H1 (cell line): ENCODE measurements at regions not wholly inside any gene's neighbourhood (a gene's known extent, or its start where the extent isn't known, plus 50 kb on each side); places are given as distances from the start of the nearest gene placed in this dataset.

Experiments
- CTCF ChIA-PET: fragments of 300-600 bp; sonication (Branson Sonifier 250); formaldehyde crosslinking; loops from one replicate; lab custom pipeline; 2021; ENCODE audit not compliant: partially characterized antibody; lab: Charles Lee
- POLR2A ChIA-PET: fragments of 300-600 bp; sonication (Branson Sonifier 250); formaldehyde crosslinking; loops from one replicate; lab custom pipeline; 2021; ENCODE audit warnings: inconsistent platforms; ENCODE audit not compliant: partially characterized antibody; lab: Charles Lee
- DNase-seq, 2 experiments: peaks; one replicate each; pipeline versions ENCODE4 v3.0.0 to v3.0.0-alpha.2; 2010 to 2022; ENCODE audit warnings: low spot score in 2 of 2, low read depth in 1 of 2, mixed read lengths in 1 of 2
- FAIRE-seq: peaks from 2 replicates; lab custom pipeline; 2011; peaks lifted over from hg19 to GRCh38; lab: Jason Lieb, UNC
- H2AFZ ChIP-seq: 2 replicates; pipeline ENCODE4 v1.8.1; 2012; ENCODE audit warnings: low read length, inconsistent platforms
- H2AK5ac ChIP-seq: 2 replicates; pipeline ENCODE4 v1.6.1; 2013; ENCODE audit warnings: low read depth, low read length
- H2BK120ac ChIP-seq: replicated peaks from 2 replicates; pipeline ENCODE3; 2013; ENCODE audit warnings: low read depth, low read length, inconsistent platforms
- H2BK12ac ChIP-seq: 2 replicates; pipeline ENCODE4 v1.6.1; 2013; ENCODE audit warnings: low read depth, low read length
- H2BK15ac ChIP-seq: 2 replicates; pipeline ENCODE4 v1.6.1; 2013; ENCODE audit warnings: low read length
- H2BK20ac ChIP-seq: 2 replicates; pipeline ENCODE4 v1.6.1; 2013; ENCODE audit warnings: low read length
- H2BK5ac ChIP-seq: 2 replicates; pipeline ENCODE4 v1.6.1; 2013; ENCODE audit warnings: low read depth, low read length
- H3K14ac ChIP-seq: 2 replicates; pipeline ENCODE4 v1.6.1; 2013; ENCODE audit warnings: inconsistent platforms; ENCODE audit not compliant: insufficient read length
- H3K18ac ChIP-seq: 2 replicates; pipeline ENCODE4 v1.6.1; 2013; ENCODE audit warnings: low read length; ENCODE audit errors: extremely low read depth
- H3K23ac ChIP-seq: 2 replicates; pipeline ENCODE4 v1.6.1; 2013; ENCODE audit warnings: inconsistent platforms; ENCODE audit not compliant: insufficient read length
- H3K23me2 ChIP-seq: 2 replicates; pipeline ENCODE4 v1.6.1; 2013; ENCODE audit warnings: low read depth, low read length
- H3K27ac ChIP-seq: 2 replicates; pipeline ENCODE4 v1.6.1; 2011; ENCODE audit warnings: low read depth, low read length, inconsistent platforms
- H3K27me3 ChIP-seq, 4 experiments: replicated peaks in 1 of 4; 1 replicate in 1 of 4; 2 replicates in 3 of 4; pipeline versions ENCODE4 v1.6.1 to v1.8.1; 2011 to 2013; ENCODE audit warnings: low read length in 3 of 4, mild to moderate bottlenecking in 3 of 4, inconsistent platforms in 2 of 4, mixed read lengths in 2 of 4, moderate library complexity in 1 of 4; ENCODE audit not compliant: control insufficient read depth in 3 of 4, insufficient read depth in 3 of 4; ENCODE audit errors: extremely low read depth in 1 of 4
- H3K36me3 ChIP-seq, 4 experiments: 2 replicates each; pipeline versions ENCODE4 v1.6.1 to v1.8.1; 2011 to 2013; ENCODE audit warnings: mild to moderate bottlenecking in 4 of 4, low read length in 3 of 4, moderate library complexity in 2 of 4, control low read depth in 1 of 4, inconsistent platforms in 1 of 4; ENCODE audit not compliant: insufficient read depth in 4 of 4, control insufficient read depth in 2 of 4
- H3K4ac ChIP-seq: replicated peaks from 2 replicates; pipeline ENCODE3; 2013; ENCODE audit warnings: low read length, low read depth, mixed read lengths, inconsistent platforms; ENCODE audit not compliant: insufficient read length
- H3K4me1 ChIP-seq, 4 experiments: replicated peaks in 1 of 4; 1 replicate in 1 of 4; 2 replicates in 3 of 4; pipeline versions ENCODE4 v1.6.1 to v1.8.1; 2011 to 2013; ENCODE audit warnings: low read length in 3 of 4, inconsistent platforms in 2 of 4, mixed read lengths in 1 of 4; ENCODE audit not compliant: insufficient read depth in 4 of 4, control insufficient read depth in 3 of 4
- H3K4me2 ChIP-seq, 2 experiments: 2 replicates each; pipeline versions ENCODE4 v1.6.1 to v1.8.1; 2011 to 2013; ENCODE audit warnings: low read depth in 2 of 2, low read length in 2 of 2, control low read depth in 1 of 2, inconsistent platforms in 1 of 2, mild to moderate bottlenecking in 1 of 2; ENCODE audit not compliant: insufficient read depth in 1 of 2
- H3K4me3 ChIP-seq, 4 experiments: fragments of 200-600, 300-600 bp in 1 of 4; sonication (generic), shearing (Covaris generic), sonication (Bioruptor Twin) in 1 of 4; 2 replicates each; pipeline versions ENCODE4 v1.5.1 to v1.8.1; 2011 to 2016; ENCODE audit warnings: low read length in 4 of 4, low read depth in 3 of 4, control low read depth in 2 of 4, inconsistent platforms in 2 of 4, mild to moderate bottlenecking in 2 of 4, mixed read lengths in 1 of 4, moderate library complexity in 1 of 4; ENCODE audit not compliant: insufficient read depth in 2 of 4; ENCODE audit errors: extremely low read depth in 1 of 4
- H3K56ac ChIP-seq: replicated peaks from 2 replicates; pipeline ENCODE3; 2013; ENCODE audit warnings: low read depth, mild to moderate bottlenecking, mixed read lengths, low read length, inconsistent platforms; ENCODE audit not compliant: insufficient read length
- H3K79me1 ChIP-seq: 2 replicates; pipeline ENCODE4 v1.6.1; 2013; ENCODE audit warnings: low read depth, low read length, control low read depth
- H3K79me2 ChIP-seq, 2 experiments: 2 replicates each; pipeline versions ENCODE4 v1.6.1 to v1.8.1; 2012 to 2013; ENCODE audit warnings: low read length in 2 of 2, mild to moderate bottlenecking in 2 of 2, inconsistent platforms in 1 of 2; ENCODE audit not compliant: insufficient read depth in 2 of 2, control insufficient read depth in 1 of 2
- H3K9ac ChIP-seq, 4 experiments: replicated peaks in 1 of 4; 1 replicate in 1 of 4; 2 replicates in 3 of 4; pipeline versions ENCODE4 v1.6.1 to v1.8.1; 2011 to 2013; ENCODE audit warnings: low read depth in 3 of 4, low read length in 3 of 4, control low read depth in 2 of 4, mild to moderate bottlenecking in 2 of 4, moderate library complexity in 2 of 4, inconsistent platforms in 1 of 4; ENCODE audit errors: extremely low read depth in 1 of 4
- H3K9me3 ChIP-seq, 2 experiments: 2 replicates each; pipeline versions ENCODE4 v1.6.1 to v1.8.1; 2012 to 2013; ENCODE audit warnings: mild to moderate bottlenecking in 2 of 2, moderate library complexity in 2 of 2, control low read depth in 1 of 2, inconsistent platforms in 1 of 2, low read depth in 1 of 2, low read length in 1 of 2, mixed read lengths in 1 of 2; ENCODE audit not compliant: insufficient read depth in 2 of 2
- H4K20me1 ChIP-seq, 2 experiments: replicated peaks in 1 of 2; 2 replicates each; pipeline versions ENCODE3 to v1.8.1; 2011 to 2013; ENCODE audit warnings: inconsistent platforms in 2 of 2, low read length in 2 of 2, mild to moderate bottlenecking in 1 of 2; ENCODE audit not compliant: insufficient read depth in 2 of 2, control insufficient read depth in 1 of 2
- H4K5ac ChIP-seq: 2 replicates; pipeline ENCODE4 v1.6.1; 2013; ENCODE audit warnings: low read length, low read depth, mixed read lengths, inconsistent platforms; ENCODE audit not compliant: insufficient read length
- H4K8ac ChIP-seq: 2 replicates; pipeline ENCODE4 v1.8.0; 2013; ENCODE audit warnings: mild to moderate bottlenecking, moderate library complexity, low read length, inconsistent platforms; ENCODE audit not compliant: insufficient read depth; ENCODE audit errors: extremely low read depth
- H4K91ac ChIP-seq: replicated peaks from 2 replicates; pipeline ENCODE3; 2013; ENCODE audit warnings: low read length, mixed read lengths, inconsistent platforms; ENCODE audit not compliant: insufficient read length
- CHD2 ChIP-seq: IDR thresholded peaks from 2 replicates; pipeline ENCODE4 v1.6.1; 2012; ENCODE audit warnings: low read length, improper control_type of control experiment
- EGR1 ChIP-seq: IDR thresholded peaks from 2 replicates; pipeline ENCODE4 v1.6.1; 2011; ENCODE audit warnings: low read depth, low read length, borderline replicate concordance
- TEAD4 ChIP-seq: IDR thresholded peaks from 2 replicates; pipeline ENCODE4 v1.6.1; 2012; ENCODE audit warnings: low read depth, low read length, inconsistent platforms, mixed read lengths
- WGBS, 2 experiments: shearing (Covaris generic) in 1 of 2; methylation state at CpG; one replicate each; pipeline versions ENCODE4 v1.1.6 to v1.1.7; 2013 to 2015; ENCODE audit warnings: low lambda C conversion rate in 2 of 2, mixed read lengths in 2 of 2, inconsistent platforms in 1 of 2, low coverage in 1 of 2, missing lambda C conversion rate in 1 of 2; ENCODE audit not compliant: insufficient replicate concordance in 2 of 2, insufficient coverage in 1 of 2, insufficient read length in 1 of 2; ENCODE audit errors: extremely low coverage in 1 of 2, missing lambda C conversion rate in 1 of 2; 5-methylcytosine and 5-hydroxymethylcytosine counted together

GRCh38 chr14:97942921-97943320 is 1145.7 kb downstream of the VRK1 start:
- Histone ChIP-seq H3K14ac (no peak overlapping the region), H2BK5ac (no peak overlapping the region), H2BK12ac (no peak overlapping the region), H3K79me2 (no peaks in the 10 kb centered on the region), H4K91ac (no peak overlapping the region), H2AK5ac (no peak overlapping the region), H3K27me3 (no peaks in the 10 kb centered on the region), H2BK20ac (no peak overlapping the region), H3K79me1 (no peaks in the 10 kb centered on the region), H3K36me3 (no peaks in the 10 kb centered on the region), H3K4me3 (no peak overlapping the region), H3K18ac (no peak overlapping the region), H3K4ac (no peak overlapping the region), H3K9ac (no peak overlapping the region), H4K20me1 (no peaks in the 10 kb centered on the region), H3K27ac (no peak overlapping the region), H2BK120ac (no peak overlapping the region), H4K5ac (no peak overlapping the region), H3K23ac (no peak overlapping the region), H3K23me2 (no peaks in the 10 kb centered on the region), H3K9me3 (no peaks in the 10 kb centered on the region), H4K8ac (no peak overlapping the region), H3K4me2 (no peak overlapping the region), H2BK15ac (no peak overlapping the region), H3K56ac (no peak overlapping the region), H3K4me1 (no peaks in the 10 kb centered on the region), H2AFZ (no peak overlapping the region)
- DNase-seq (no peak), FAIRE-seq (no peak)
- 50% methylated on average over 1 of the region's 1 CpG; no CpG with 5 or more reads in 1 of the 2 experiments for WGBS, 2 experiments
- POLR2A ChIA-PET = no interaction called here
- CTCF ChIA-PET = interaction anchor here (0.6 kb wide), 1 partner anchor 14 kb away, joined by 3 read pairs; no protein-coding TSS in a partner anchor
- TF ChIP-seq TEAD4 (no peak), CHD2 (no peak), EGR1 (no peak)
